ELR (cell line): ENCODE measurements at regions not wholly inside any gene's neighbourhood (a gene's known extent, or its start where the extent isn't known, plus 50 kb on each side); places are given as distances from the start of the nearest gene placed in this dataset.

Experiments used
- DNase-seq: peaks from one replicate; pipeline ENCODE4 v3.0.0-alpha.2; 2015; ENCODE audit warnings: low read depth

DNA sequence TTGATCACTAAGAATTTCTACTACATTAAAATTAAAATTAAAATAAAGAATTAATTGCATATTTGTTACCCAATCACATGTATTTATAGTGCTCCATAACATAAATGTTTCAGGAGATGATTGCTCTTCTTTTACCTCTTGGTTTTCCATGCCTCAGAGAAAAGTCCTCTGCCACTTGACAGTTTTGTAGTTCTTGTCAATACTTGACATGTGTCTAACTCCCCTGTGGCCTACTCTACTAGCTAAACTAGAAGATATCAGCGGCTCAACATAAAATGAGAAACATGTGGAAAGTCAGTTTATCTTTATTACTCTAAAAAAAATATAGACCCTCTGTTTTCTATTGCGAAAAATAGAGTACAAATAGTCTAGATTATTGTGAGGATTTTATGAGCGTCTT is 650.6 kb upstream of the NUDT12 start:
- DNase-seq, result no peak

DNA sequence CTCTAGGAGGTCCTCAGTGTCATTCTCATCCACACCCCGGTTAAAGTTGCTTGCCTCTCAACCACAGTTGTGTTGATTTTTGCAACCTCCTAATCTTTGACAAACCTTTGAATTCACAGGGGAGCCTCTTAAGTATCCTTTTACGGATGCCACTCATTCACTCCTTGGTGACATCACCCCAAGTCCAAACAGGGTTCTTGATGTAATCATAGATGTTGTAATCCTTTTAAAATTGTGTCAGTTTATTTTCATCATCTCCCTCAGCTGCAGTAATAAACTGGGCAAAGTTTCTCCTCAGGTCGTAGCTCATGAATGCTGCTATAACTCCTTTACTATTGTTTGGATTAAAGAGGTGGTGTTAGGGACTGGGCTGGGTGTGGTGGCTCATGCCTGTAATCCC is 637.2 kb upstream of the NUDT12 start:
- DNase-seq, result no peak

DNA sequence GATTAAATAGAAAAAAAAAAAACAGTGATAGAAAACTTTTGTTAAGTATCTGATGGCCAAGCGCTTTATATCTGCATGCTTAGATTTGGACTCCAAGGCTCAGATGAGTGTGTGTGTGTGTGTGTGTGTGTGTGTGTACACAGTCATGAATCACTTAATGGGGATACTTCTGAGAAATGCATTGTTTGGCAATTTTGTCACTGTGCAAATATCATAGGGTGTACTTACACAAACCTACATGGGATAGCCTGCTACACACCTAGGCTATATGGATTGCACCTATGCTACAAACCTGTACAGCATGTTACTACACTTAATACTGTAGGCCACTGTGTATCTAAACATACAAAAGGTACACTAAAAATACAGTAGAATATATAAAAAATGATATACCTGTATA is 635.6 kb upstream of the NUDT12 start:
- no peak for DNase-seq

DNA sequence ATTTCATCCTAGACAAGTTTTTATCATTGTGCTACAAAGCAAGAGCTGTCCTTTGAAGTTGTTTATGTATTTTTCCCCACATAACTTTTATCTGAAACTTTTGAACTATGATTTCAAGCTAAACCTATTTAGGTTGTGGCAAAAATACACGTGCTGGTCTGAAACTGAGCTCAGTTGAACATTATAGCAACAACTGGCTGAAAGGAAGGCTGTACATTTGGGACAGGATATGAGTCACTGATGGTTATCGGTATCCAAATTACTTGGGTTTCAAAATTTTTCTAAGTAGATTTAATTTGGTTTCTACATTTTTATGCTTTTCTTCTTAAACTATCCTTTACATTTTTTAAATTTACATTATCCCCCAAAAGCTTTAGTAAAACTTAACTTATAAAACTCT is 627.3 kb upstream of the NUDT12 start:
- DNase-seq, result peak; percentile 70

DNA sequence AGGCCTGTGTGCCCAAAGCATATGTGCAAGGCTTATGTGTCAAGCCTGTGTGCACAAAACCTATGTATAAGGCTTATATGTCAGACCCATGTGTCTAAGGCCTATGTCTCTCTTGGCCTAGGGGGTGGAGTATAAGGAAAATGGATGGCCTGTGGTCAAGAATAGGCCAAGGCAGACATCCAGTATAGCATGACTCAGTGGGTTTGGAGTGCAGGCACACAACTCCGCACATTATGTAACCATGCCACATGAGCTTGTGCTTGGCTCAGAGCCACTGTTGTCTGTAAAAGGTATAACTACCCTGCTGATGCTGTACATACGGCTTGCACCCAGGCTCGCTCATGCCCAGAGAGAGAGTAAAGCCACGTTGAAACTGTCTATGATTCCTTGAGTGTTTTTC is 626.4 kb upstream of the NUDT12 start:
- DNase-seq, result peak; percentile 54

DNA sequence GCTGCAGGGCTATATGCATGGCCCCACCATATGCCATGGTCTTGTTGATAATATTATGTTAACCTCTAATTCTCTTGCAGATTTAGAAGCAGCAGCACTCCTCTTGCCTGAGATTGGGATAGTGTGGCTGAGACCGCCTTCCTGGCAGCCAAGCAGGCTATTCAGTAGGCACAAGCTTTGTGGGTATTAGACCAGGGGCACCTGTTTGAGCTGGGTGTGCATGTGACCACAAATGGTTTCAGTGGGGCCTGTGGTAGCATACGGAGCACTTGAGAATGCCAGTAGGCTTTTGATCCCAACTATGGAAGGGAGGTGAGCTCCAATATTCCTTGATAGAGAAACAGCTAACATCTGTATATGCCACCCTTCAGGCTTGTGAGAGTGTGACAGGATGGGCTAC is 625.1 kb upstream of the NUDT12 start:
- DNase-seq, result no peak

DNA sequence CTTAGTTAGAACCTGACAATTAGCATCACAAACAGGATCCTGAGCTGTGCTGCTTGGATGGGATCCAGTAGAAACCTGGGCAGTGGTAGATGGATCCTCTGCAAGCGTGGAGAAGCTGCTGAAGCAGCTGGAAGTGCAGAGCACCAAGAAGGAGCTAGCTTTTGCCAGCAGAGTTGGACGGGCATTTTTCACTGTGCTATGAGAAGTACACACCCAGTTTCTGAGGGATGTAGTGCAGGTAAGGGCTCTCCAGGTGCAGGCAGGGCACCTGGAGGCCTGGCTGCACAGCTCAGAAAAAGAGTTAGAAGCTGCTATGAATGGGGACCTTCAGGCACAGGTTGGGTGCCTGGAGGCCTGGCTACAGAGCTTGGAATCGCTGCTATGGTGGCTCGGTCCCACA is 623.9 kb upstream of the NUDT12 start:
- DNase-seq, result no peak

DNA sequence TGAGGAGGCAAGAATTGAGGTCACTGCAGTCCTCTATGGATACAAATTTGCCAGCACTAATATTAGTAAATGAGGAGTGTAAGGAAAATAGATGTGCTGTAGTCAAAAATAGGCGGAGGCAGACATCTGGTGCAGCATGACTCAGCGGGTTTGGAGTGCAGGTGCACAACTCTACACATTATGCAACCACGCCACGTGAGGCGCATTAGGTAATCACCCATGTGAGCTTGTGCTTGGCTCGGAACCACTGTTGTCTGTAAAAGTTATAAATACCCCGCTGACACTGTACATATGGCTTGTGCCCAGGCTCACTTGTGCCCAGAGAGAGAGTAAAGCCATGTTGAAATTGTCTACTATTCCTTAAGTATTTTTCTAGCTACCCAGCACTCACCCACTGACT is 623.5 kb upstream of the NUDT12 start:
- peak; percentile 7 for DNase-seq

DNA sequence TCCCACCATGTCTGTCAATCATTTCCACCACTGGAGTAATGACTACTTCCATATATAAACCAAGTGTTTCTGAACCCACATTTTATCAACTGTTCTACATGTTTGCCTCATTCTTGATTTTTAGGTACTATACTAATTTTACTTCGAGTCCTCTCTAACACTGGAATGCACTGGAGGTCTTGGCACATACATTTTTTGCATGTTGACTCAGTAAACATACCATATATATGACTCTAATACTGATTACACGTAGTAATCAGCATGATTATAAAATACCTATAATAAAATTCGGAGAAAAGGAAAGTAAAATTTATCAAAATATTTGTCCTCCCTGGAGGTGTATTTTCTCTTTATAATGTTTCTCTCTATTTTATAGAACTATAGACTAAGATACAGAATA is 621.7 kb upstream of the NUDT12 start:
- peak; percentile 44 for DNase-seq

DNA sequence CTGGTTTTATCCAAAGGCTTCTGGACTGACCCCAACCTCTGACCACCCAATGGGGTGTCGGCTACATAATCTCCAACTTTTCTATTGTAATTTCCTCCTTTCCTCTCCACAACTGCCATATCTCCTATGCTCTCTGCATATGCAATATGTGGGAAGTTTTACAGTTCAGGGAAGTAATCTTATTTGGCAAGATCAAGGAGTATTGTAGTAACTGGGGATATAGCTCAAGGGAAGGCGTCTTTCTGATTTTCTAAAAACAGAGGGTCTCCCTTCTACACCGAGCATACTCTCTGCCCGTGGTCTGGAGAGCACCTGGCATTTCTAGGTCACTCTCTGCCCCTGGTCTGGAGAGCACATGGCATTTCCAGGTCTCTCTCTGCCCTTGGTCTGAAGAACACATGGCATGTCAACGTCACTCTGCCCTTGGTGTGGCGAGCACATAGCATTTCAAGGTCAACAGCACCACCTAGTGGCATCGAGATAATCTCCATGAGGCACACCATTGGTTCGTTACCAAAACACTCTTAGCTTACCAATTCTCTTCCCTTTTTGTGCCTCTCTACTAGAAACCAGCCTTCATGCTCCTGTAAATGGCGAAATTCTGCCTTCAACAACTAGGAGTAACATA is 616.4 kb upstream of the NUDT12 start:
- peak; percentile 75 for DNase-seq

DNA sequence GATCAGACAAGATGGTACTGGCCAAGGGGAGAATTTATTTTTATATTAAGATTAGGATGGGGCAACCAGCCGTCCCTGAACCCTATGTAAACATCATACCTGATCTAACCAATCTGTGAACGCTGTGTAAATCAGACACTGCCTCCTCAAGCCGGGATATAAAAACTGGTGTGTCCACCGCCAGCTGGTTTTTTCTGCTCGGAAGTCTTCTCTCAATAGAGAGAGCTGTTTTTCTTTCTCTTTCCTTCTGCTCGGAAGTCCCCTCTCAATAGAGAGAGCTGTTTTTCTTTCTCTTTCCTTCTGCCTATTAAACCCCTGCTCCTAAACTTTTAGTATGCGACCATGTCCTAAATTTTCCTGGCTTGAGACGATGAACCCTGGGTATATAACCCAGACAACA is 615.5 kb upstream of the NUDT12 start:
- no peak for DNase-seq

DNA sequence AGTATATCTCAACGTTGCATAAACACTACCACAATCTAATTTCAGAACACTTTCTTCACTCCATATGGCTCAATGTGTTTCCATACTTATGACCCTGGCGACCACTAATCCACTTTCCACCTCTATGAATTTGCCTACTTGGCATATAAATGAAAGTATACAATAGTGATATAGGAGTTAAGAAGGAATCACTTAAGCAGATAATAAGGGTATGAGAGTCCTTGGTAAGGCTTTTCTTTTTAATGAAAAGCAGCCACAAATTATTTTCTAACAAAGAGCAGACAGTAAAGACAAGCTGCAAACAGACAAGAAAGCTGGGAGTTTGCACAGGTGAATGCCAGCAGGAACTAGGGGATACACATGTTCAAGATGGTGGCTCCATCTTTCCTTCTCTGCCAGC is 615.1 kb upstream of the NUDT12 start:
- no peak for DNase-seq

DNA sequence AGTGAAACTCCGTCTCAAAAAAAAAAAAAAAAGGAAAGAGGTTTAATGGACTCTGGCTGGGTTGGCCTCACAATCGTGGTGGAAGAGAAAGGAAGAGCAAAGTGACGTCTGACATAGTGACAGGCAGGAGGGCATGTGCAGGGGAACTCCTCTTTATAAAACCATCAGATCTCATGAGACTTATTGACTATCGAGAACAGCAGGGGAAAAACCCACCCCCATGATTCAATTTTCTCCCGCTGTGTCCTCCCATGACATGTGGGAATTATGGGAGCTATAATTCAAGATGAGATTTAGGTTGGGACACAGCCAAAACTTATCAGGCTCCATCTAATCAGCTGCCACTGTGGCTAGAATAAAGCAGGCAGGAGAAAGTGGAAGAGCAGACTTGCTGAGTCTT is 610.4 kb upstream of the NUDT12 start:
- DNase-seq, result no peak

DNA sequence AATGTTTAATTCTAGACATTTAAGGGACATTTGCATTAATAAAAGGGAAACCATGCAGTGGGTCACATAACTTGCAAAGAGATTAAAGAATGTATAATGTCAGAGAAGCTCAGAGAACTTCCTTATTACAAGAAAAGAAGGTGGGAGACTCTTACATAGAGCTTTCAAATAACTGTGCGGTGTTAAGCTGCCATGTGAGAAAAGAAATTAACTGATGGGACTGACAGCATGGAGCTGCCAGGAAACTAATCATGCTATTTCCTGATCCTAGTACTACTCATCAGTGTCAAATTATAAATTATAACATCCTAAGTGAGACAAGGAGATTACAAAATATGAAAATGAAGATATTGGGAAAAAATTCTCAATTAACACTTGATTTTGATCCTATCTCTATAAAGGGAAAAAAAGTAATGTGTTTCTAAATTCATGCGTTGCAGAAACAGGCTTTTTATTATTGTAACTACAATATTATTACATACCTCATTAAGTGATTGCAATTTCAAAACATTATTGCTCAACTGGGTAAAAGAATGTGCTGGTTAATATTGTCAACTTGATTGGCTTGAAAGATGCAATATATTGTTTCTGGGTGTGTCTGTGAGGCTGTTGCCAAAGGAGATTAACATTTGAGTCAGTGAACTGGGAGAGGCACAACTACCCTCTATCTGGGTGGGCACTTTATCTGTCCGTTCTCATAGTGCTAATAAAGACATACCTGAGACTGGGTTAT is 609.5 kb upstream of the NUDT12 start:
- DNase-seq, result no peak

DNA sequence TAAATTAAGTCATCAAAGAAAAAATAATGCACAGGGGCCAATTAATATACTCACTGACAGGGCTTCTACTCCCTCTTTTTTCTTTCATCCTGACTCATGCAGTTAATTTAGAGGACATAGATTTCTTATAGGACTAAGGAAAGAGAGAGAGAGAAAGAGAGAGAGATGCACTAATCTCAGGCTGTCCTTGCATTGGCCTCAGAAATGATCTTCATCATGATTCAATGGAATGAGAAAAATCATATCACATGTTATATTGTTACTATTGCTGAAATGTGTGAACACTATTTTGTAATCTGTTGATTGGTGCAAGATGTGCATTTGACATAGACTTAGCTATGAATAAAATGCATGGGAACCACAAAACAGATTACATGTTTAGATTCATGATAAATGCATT is 608.3 kb upstream of the NUDT12 start:
- no peak for DNase-seq

DNA sequence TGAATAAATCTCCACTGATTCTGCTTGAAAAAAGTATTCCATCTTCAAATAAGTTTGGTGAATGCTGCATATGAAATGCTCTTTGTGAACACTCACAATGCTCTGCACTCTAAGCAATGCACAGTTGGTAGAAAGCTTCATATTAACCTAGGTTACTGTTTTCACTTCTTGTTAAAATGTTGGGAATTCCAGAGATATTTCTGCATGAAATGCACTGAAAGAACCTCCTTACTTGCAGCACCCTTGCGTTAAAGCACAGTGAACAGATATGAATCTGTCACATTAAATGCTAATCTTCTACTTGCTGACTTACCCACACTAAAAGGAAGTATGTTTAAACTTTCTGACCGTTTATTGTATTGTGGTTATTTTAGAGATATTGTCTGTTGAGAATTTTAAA is 584.1 kb upstream of the NUDT12 start:
- DNase-seq, result no peak

DNA sequence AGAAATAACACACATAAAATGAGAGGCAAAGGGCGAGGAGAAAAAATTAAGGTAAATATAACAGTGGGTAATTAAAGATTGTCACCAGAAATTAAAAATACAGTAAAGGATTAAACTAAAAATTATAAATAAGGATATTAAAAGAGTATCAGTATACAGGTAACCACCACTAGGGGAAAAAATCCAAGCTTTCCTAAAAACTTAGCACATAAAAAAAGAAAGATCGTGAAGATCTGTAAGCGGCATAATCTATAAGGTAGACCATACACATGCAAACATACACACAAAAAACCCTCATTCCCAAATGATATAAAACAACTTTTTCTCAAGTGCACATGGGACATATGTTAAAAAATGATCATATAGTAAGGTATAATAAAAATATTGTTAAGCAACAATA is 577.3 kb upstream of the NUDT12 start:
- no peak for DNase-seq

DNA sequence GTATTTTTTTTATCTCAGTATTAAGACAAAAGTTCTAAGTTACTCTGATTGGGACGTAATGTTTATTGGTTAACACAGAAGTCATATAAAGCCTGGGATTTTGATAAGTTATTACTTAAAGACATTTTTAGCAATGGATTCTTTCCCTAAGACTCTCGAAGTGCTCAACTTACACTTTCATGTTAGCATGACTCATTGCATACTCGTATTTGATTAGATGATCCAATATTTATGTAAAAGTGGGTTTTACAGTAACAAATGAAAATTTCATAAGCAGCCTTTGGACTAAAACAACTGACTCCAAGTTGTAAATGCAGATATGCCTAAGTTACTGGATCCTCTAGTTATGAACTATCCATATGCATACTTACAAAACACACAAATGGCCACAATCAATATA is 567.7 kb upstream of the NUDT12 start:
- DNase-seq, result peak; percentile 15

DNA sequence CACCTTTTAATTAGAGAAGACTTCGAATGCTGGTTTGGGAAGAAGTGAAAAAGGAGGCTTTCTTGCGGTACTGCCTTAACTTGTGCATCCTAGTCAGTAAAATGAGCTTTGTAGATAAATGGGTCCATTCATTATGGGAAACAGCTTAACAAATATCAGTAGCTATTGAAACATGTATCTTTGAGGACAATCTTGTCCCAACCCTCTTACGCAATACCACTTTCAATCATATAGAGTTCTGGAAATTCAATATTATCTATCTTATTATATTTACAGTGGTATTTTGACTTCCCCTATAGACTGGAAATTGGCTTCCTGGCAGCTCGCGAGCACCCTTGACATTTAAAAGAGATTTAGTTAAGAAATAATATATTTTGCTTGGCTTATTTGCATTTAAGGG is 565.8 kb upstream of the NUDT12 start:
- DNase-seq, result no peak

DNA sequence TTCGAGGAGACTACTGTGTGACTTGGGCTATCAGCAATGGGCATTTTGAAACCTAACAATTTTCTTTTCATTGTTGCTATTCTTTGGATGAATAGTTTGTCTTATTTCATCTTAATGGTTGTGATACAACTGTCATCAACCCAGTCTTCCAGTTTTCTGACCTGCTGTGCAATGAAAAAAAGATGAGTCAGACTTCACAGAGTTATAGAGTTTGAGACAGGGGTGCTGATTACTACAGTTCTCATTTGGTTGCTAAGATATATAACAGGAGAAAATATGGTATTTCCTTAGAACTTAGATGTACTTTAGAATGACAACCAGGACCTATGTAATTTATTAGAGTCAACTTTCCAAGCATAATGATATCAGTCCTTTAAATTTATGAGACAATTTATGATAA is 564.4 kb upstream of the NUDT12 start:
- no peak for DNase-seq

DNA sequence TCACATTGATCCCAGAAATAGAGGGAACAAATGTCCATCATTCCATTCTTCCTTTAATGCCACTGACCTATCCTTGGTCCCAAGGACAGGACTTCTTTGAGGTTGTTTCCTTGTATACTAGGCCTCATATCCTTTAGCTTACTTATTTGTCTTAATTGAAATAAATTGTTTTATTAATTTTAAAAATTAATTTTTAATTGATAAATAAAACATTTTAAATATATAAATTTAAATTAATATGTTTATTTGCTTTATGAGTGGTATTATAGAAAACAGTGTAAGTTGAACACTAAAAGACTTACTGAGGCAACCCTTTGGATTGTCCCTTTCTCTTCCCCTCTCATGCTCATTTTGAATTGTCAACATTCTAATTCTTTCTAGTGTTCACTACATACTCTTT is 556.9 kb upstream of the NUDT12 start:
- DNase-seq, result no peak

DNA sequence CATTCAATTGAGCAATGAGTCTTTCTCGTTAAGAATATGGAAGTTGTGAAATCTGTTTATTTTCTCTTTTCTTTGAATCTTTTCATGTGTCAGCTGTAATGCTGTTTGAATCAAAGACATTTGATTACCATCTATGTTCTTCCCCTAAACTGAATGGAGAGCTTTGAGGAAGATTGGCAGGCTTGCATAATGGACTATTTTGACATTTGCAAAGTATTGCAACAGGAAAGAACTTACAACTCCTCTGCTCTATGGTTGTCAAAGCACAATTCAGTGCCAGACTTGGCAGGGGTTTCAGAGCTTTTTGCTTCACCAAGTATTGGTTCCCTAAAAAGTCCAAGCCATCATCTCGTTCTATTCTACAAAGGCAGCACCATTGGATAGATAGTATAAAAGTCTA is 549.0 kb upstream of the NUDT12 start:
- no peak for DNase-seq

DNA sequence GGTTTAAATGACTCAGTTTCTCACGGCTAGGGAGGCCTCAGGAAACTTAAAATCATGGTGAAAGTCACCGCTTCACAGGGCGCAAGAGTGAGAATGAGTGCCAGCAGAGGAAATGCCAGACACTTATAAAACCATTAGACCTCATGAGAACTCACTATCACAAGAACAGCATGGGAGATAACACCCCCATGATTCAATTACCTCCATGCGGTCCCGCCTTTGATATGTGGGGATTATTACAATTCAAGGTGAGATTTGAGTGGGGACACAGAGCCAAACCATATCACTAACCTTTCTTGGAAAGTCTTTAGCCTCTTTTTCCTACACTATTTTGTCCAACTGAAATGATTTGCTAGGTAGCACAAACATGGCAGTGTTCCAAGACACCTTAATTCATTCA is 533.9 kb upstream of the NUDT12 start:
- no peak for DNase-seq

DNA sequence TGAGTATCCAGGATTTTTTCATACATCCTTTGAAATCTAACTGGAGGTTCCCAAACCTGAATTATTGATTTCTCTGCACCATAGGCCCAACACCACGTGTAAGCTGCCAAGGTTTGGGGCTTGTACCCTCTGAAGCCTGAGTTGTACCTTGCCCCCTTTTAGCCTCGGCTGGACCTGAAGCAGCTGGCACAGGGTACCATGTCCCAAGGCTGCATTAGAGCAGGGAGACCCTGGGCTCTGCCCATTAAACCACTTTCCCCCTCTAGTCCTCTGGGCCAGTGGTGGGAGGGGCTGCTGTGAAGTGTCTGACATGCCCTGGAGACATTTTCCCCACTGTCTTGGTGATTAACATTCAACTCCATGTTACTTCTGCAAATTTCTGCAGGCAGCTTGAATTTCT is 532.9 kb upstream of the NUDT12 start:
- no peak for DNase-seq
